Activated naive CD4-positive, alpha-beta T cell treated with anti-CD3 and anti-CD28 coated beads, Interleukin-2, amount 50 U/mL, for 24 hours (primary cell): ENCODE measurements at regions not wholly inside any gene's neighbourhood (a gene's known extent, or its start where the extent isn't known, plus 50 kb on each side); places are given as distances from the start of the nearest gene placed in this dataset.

Source experiments
- H3K27ac Mint-ChIP-seq: one replicate; pipeline ENCODE4 v1.8.0; 2021; ENCODE audit warnings: mild to moderate bottlenecking, mixed read lengths
- H3K27me3 Mint-ChIP-seq: one replicate; pipeline ENCODE4 v1.8.0; 2021; ENCODE audit warnings: mixed read lengths
- H3K36me3 Mint-ChIP-seq: one replicate; pipeline ENCODE4 v1.8.0; 2021; ENCODE audit warnings: mixed read lengths
- H3K4me1 Mint-ChIP-seq: one replicate; pipeline ENCODE4 v1.8.0; 2021; ENCODE audit warnings: mixed read lengths
- H3K4me3 Mint-ChIP-seq: one replicate; pipeline ENCODE4 v1.8.0; 2021; ENCODE audit warnings: mild to moderate bottlenecking, mixed read lengths
- H3K9me3 Mint-ChIP-seq: one replicate; pipeline ENCODE4 v1.8.0; 2021; ENCODE audit warnings: mixed read lengths

GRCh38 chr19:30911491-30911890 is 437.7 kb downstream of the TSHZ3 start:
- Mint-ChIP-seq H3K4me1 (no peaks in the 10 kb centered on the region), H3K27me3 (peaks cover 1% of the 10 kb centered on the region), H3K9me3 (no peaks in the 10 kb centered on the region), H3K36me3 (no peaks in the 10 kb centered on the region), H3K27ac (no peak overlapping the region), H3K4me3 (no peak overlapping the region)

- H3K4me3 Mint-ChIP-seq, result no peak overlapping the region
- H3K36me3 Mint-ChIP-seq, result no peaks in the 10 kb centered on the region
Observed at GRCh38 chr19:30910485-30911240, 438.6 kb downstream of the TSHZ3 start.

DNA sequence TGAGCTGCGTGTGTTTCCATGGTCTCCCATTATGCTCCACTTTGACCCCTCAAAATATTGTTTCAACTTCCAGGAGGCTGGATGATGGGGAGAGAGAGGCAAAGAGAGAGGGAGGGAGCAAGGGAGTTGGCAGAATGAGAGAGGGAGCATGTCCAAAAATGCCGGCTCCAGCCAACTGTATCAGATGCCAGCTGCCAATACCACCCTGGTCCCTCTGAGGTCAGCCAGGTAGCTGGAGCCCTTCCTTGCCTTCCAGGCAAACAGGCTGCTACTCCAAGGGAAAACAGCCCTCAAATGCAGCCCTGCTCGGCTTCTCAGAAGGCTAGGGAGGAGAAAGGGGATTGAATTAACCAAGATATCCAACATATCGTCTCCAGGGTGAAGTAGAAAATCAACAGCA is 440.0 kb downstream of the TSHZ3 start:
- H3K4me3 Mint-ChIP-seq, result no peak overlapping the region
- peaks cover 1% of the 10 kb centered on the region for H3K27me3 Mint-ChIP-seq
- H3K4me1 Mint-ChIP-seq, result no peaks in the 10 kb centered on the region
- H3K9me3 Mint-ChIP-seq, result no peaks in the 10 kb centered on the region
- H3K36me3 Mint-ChIP-seq, result no peaks in the 10 kb centered on the region
- no peak overlapping the region for H3K27ac Mint-ChIP-seq

More at GRCh38 chr19:30910485-30911240, 438.6 kb downstream of the TSHZ3 start:
- Mint-ChIP-seq H3K9me3 (no peaks in the 10 kb centered on the region), H3K27ac (no peak overlapping the region), H3K27me3 (peaks cover 2% of the 10 kb centered on the region), H3K4me1 (no peaks in the 10 kb centered on the region)

DNA sequence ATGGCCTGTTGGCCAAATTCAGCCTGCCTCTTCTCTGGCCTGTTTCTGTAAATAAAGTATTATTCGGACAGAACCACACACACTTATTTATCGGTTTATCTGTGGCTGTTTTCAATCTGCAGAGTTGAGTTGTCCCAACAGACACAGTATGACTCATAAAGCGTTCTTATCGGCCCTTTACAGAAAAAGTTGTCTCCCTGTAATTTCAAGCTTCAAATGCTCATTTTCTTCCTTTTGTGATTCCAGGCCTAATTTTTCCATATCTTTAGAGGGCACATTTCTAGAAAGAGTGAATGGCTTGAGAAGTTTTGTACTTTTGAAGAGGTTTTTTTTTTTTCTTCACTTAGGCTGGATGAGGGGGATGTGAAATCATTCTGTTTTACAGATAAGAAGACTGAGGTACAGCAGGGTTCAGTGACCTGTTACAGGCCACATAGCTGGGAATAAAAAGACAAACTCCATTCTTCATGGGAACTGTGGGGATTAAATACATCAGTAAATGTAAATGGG is 440.9 kb downstream of the TSHZ3 start:
- H3K9me3 Mint-ChIP-seq, result no peaks in the 10 kb centered on the region
- no peak overlapping the region for H3K4me3 Mint-ChIP-seq
- no peaks in the 10 kb centered on the region for H3K4me1 Mint-ChIP-seq
- H3K27ac Mint-ChIP-seq, result no peak overlapping the region
- H3K27me3 Mint-ChIP-seq, result peaks cover 1% of the 10 kb centered on the region
- no peaks in the 10 kb centered on the region for H3K36me3 Mint-ChIP-seq

GRCh38 chr19:30906871-30907270 is 442.4 kb downstream of the TSHZ3 start:
- Mint-ChIP-seq H3K36me3 (no peaks in the 10 kb centered on the region), H3K4me3 (no peak overlapping the region), H3K9me3 (no peaks in the 10 kb centered on the region), H3K27me3 (peaks cover 1% of the 10 kb centered on the region), H3K27ac (no peak overlapping the region), H3K4me1 (no peaks in the 10 kb centered on the region)

DNA sequence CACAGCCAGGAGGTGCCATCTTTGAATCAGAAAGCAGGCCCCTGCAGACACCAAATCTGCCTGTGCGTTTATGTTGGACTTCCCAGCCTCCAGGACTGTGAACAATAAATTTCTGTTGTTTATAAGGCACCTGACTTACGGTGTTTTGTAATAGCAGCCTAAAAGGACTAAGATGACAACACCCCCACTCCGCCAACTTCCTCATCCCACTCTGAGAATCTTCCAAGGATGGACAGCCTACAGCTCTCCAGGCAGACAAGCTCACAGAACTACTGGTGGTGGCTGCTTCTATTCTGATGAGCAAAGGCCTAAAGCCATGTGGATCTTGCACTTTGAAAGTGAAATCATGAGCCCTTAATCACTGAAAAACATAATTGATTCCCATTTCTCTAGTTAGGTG is 449.2 kb downstream of the TSHZ3 start:
- no peak overlapping the region for H3K4me3 Mint-ChIP-seq
- H3K27me3 Mint-ChIP-seq, result no peaks in the 10 kb centered on the region
- no peaks in the 10 kb centered on the region for H3K9me3 Mint-ChIP-seq
- H3K36me3 Mint-ChIP-seq, result no peaks in the 10 kb centered on the region
- no peaks in the 10 kb centered on the region for H3K4me1 Mint-ChIP-seq
- H3K27ac Mint-ChIP-seq, result no peak overlapping the region

- no peaks in the 10 kb centered on the region for H3K36me3 Mint-ChIP-seq
- no peaks in the 10 kb centered on the region for H3K4me1 Mint-ChIP-seq
- H3K27me3 Mint-ChIP-seq, result no peaks in the 10 kb centered on the region
- no peaks in the 10 kb centered on the region for H3K9me3 Mint-ChIP-seq
- no peak overlapping the region for H3K4me3 Mint-ChIP-seq
- H3K27ac Mint-ChIP-seq, result no peak overlapping the region
Observed at GRCh38 chr19:30898353-30899103, 450.7 kb downstream of the TSHZ3 start.

GRCh38 chr19:30897553-30897952 is 451.7 kb downstream of the TSHZ3 start:
- Mint-ChIP-seq H3K4me3 (no peak overlapping the region), H3K27ac (no peak overlapping the region), H3K36me3 (no peaks in the 10 kb centered on the region), H3K4me1 (no peaks in the 10 kb centered on the region), H3K9me3 (no peaks in the 10 kb centered on the region), H3K27me3 (no peaks in the 10 kb centered on the region)

DNA sequence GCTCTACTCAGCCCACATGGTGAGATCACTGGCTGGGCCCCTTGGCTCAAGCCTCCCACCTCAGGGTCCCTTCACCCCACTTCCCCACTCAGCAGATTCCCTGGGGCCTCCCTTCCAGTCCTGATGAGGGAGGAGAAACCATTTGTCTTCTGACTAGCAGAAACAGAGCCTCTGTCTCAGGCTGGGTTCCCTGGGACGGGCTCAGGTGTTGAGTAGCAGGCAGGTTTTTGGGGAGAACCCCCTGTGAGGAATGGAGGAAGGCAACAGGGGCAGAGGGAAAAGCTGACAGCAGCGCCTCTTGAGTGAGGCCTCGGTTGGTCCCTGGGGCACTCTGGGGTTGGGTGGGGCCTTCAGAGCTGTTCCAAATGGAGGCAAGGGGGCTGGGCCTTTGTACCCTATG is 452.2 kb downstream of the TSHZ3 start:
- Mint-ChIP-seq H3K4me1 (no peaks in the 10 kb centered on the region), H3K4me3 (no peak overlapping the region), H3K36me3 (no peaks in the 10 kb centered on the region), H3K27me3 (no peaks in the 10 kb centered on the region), H3K9me3 (no peaks in the 10 kb centered on the region), H3K27ac (no peak overlapping the region)

DNA sequence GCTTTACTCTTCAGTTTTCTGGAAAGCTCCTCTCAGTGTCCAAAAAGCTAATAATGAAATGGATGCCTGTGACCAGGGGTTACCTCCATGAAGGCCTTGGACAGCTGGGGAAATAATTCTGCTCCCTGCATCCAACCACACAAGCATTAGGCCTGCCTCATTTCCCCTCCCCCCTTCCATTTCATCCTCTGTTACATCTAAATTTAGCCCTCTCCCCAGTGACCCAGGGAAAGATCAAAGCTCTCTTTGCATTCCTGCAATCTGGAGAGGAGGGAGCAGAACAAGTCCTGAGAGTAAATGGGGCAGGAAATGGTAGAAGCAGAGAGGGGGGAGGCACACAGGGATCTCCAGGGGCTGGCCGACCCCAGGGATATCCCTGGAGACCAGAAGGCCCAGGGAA is 452.7 kb downstream of the TSHZ3 start:
- H3K4me1 Mint-ChIP-seq, result no peaks in the 10 kb centered on the region
- no peaks in the 10 kb centered on the region for H3K36me3 Mint-ChIP-seq
- no peaks in the 10 kb centered on the region for H3K27me3 Mint-ChIP-seq
- H3K27ac Mint-ChIP-seq, result no peak overlapping the region
- no peaks in the 10 kb centered on the region for H3K9me3 Mint-ChIP-seq
- no peak overlapping the region for H3K4me3 Mint-ChIP-seq

- H3K27ac Mint-ChIP-seq, result no peak overlapping the region
- no peaks in the 10 kb centered on the region for H3K9me3 Mint-ChIP-seq
- no peak overlapping the region for H3K4me3 Mint-ChIP-seq
- H3K36me3 Mint-ChIP-seq, result no peaks in the 10 kb centered on the region
- no peaks in the 10 kb centered on the region for H3K27me3 Mint-ChIP-seq
- H3K4me1 Mint-ChIP-seq, result no peaks in the 10 kb centered on the region
Observed at GRCh38 chr19:30895946-30896345, 453.3 kb downstream of the TSHZ3 start.

DNA sequence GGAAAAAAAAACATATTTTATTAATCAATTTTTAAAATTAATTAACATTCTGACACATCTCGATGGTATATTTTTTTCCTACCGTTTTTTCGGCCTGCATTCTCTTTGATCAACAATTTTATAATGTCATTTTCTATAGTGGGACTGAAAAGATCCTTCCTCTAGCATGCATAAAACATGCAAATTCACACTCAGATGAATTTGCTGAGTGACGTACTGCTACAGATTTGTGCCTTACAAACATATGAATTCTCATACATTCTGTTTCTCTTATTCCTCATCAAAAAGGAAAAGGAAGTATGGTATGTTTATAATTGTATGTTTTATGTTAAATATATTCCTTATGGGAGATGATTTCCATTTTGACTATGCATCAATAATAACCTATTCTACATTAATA is 458.2 kb downstream of the TSHZ3 start:
- Mint-ChIP-seq H3K27ac (no peak overlapping the region), H3K27me3 (peaks cover 4% of the 10 kb centered on the region), H3K36me3 (no peaks in the 10 kb centered on the region), H3K9me3 (no peaks in the 10 kb centered on the region), H3K4me3 (no peak overlapping the region), H3K4me1 (no peaks in the 10 kb centered on the region)

GRCh38 chr19:30890033-30890432 is 459.2 kb downstream of the TSHZ3 start:
- no peaks in the 10 kb centered on the region for H3K9me3 Mint-ChIP-seq
- no peak overlapping the region for H3K27ac Mint-ChIP-seq
- H3K4me1 Mint-ChIP-seq, result no peaks in the 10 kb centered on the region
- no peak overlapping the region for H3K4me3 Mint-ChIP-seq
- H3K27me3 Mint-ChIP-seq, result peaks cover 4% of the 10 kb centered on the region
- H3K36me3 Mint-ChIP-seq, result no peaks in the 10 kb centered on the region

DNA sequence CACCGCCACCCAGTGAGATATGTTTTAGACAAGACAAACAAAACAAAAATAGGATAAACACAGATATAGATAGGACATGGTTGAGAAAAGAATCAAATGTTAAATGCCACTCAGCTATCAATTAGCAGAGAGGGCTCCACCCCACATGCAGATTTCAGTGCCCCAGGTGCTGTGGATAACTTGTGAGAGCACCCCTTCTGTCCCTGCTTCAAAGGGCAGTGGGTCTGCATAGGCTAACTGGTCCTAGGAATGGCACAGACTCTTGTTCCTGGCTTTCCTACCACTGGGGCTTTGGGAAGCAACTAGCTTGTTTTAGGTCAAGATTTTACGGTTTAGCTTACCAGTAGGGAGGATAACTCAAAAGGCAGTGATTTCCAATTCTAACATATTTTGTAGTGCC is 460.3 kb downstream of the TSHZ3 start:
- Mint-ChIP-seq H3K4me3 (no peak overlapping the region), H3K36me3 (no peaks in the 10 kb centered on the region), H3K27me3 (peaks cover 4% of the 10 kb centered on the region), H3K9me3 (no peaks in the 10 kb centered on the region), H3K27ac (no peak overlapping the region), H3K4me1 (no peaks in the 10 kb centered on the region)

- Mint-ChIP-seq H3K4me1 (no peaks in the 10 kb centered on the region), H3K27ac (no peak overlapping the region), H3K4me3 (no peak overlapping the region), H3K36me3 (no peaks in the 10 kb centered on the region), H3K9me3 (no peaks in the 10 kb centered on the region), H3K27me3 (peaks cover 4% of the 10 kb centered on the region)
Observed at GRCh38 chr19:30887042-30887441, 462.2 kb downstream of the TSHZ3 start.

GRCh38 chr19:30886222-30886621 is 463.0 kb downstream of the TSHZ3 start:
- no peak overlapping the region for H3K27ac Mint-ChIP-seq
- H3K4me1 Mint-ChIP-seq, result no peaks in the 10 kb centered on the region
- no peaks in the 10 kb centered on the region for H3K36me3 Mint-ChIP-seq
- H3K4me3 Mint-ChIP-seq, result no peak overlapping the region
- no peaks in the 10 kb centered on the region for H3K9me3 Mint-ChIP-seq
- peaks cover 4% of the 10 kb centered on the region for H3K27me3 Mint-ChIP-seq
